Right atrium auricular region (tissue), 2 donors: ENCODE measurements at regions not wholly inside any gene's neighbourhood (a gene's known extent, or its start where the extent isn't known, plus 50 kb on each side); places are given as distances from the start of the nearest gene placed in this dataset.
A peak's percentile ranks its signal among the peaks of the same experiment; 100 is the strongest.
"Not testable (repeated sequence)": the region's sequence is repeated elsewhere in the genome, so short reads cannot be mapped to it uniquely, and the experiment has no call there.

ENCODE experiments used
- DNase-seq: peaks from one replicate; pipeline ENCODE4 v3.0.0-alpha.2; 2019; ENCODE audit warnings: low spot score
- H3K27ac ChIP-seq, 2 donors: fragments of 200-600 bp; sonication (generic); 1 replicate in 1 of 2; 2 replicates in 1 of 2; pipeline ENCODE4 v1.5.1; 2016 to 2019
- H3K27me3 ChIP-seq, 2 donors: fragments of 200-600 bp; sonication (generic); one replicate each; pipeline versions ENCODE4 v1.5.1 to v1.6.0; 2017 to 2019
- H3K36me3 ChIP-seq: fragments of 200-600 bp; sonication (generic); one replicate; pipeline ENCODE4 v1.5.1; 2016
- H3K4me1 ChIP-seq, 2 donors: fragments of 200-600 bp; sonication (generic); one replicate each; pipeline versions ENCODE4 v1.5.1 to v1.6.0; 2017 to 2019
- H3K4me3 ChIP-seq, 2 donors: fragments of 200-600 bp; sonication (generic); 1 replicate in 1 of 2; 2 replicates in 1 of 2; pipeline ENCODE4 v1.5.1; 2017 to 2019; ENCODE audit warnings: mild to moderate bottlenecking in 1 of 2, moderate library complexity in 1 of 2
- H3K9me3 ChIP-seq, 2 donors: fragments of 200-600 bp; sonication (generic); one replicate each; pipeline ENCODE4 v1.5.1; 2019
- CTCF ChIP-seq, 2 donors: fragments of 200-600 bp; sonication (generic); IDR thresholded peaks; one replicate each; pipeline ENCODE4 v1.5.1; 2019; ENCODE audit warnings: antibody characterized with exemption in 2 of 2

- Histone ChIP-seq H3K27me3 (no peaks in the 10 kb centered on the region), H3K4me3 (no peak overlapping the region), H3K4me1 (peaks cover 0 to 5% of the 10 kb centered on the region in 2 donors), H3K9me3 (no peaks in the 10 kb centered on the region), H3K36me3 (no peaks in the 10 kb centered on the region), H3K27ac (no peak overlapping the region)
- DNase-seq: peak; percentile 67
- peak; percentile 92 to 94 for TF ChIP-seq CTCF (IDR thresholded peaks at IDR 0.05)
Measured at GRCh38 chr5:90264689-90265544, 144.6 kb downstream of the CETN3 start.

- DNase-seq: no peak
- no peak for TF ChIP-seq CTCF (IDR thresholded peaks at IDR 0.05)
- Histone ChIP-seq H3K27me3 (no peaks in the 10 kb centered on the region), H3K9me3 (no peaks in the 10 kb centered on the region), H3K4me3 (no peak overlapping the region), H3K27ac (no peak overlapping the region), H3K4me1 (peaks cover 0 to 5% of the 10 kb centered on the region in 2 donors), H3K36me3 (no peaks in the 10 kb centered on the region)
Measured at GRCh38 chr5:90263102-90263820, 146.3 kb downstream of the CETN3 start.

- no peak for DNase-seq
- no peaks in the 10 kb centered on the region for H3K36me3 ChIP-seq
- no peak for TF ChIP-seq CTCF (IDR thresholded peaks at IDR 0.05)
- H3K27ac ChIP-seq: no peak overlapping the region
- H3K9me3 ChIP-seq: no peaks in the 10 kb centered on the region
- no peaks in the 10 kb centered on the region for H3K27me3 ChIP-seq
- H3K4me1 ChIP-seq: no peaks in the 10 kb centered on the region
- H3K4me3 ChIP-seq: no peak overlapping the region
Measured at GRCh38 chr5:90251447-90251846, 158.1 kb downstream of the CETN3 start.

- Histone ChIP-seq H3K4me1 (no peaks in the 10 kb centered on the region), H3K27me3 (no peaks in the 10 kb centered on the region), H3K27ac (no peak overlapping the region), H3K9me3 (no peaks in the 10 kb centered on the region), H3K36me3 (no peaks in the 10 kb centered on the region), H3K4me3 (no peak overlapping the region)
- DNase-seq: no peak
- no peak for TF ChIP-seq CTCF (IDR thresholded peaks at IDR 0.05)
Measured at GRCh38 chr5:90248640-90249039, 160.9 kb downstream of the CETN3 start.

- H3K27me3 ChIP-seq, H3K36me3 ChIP-seq, H3K4me3 ChIP-seq, DNase-seq, H3K27ac ChIP-seq, H3K9me3 ChIP-seq, H3K4me1 ChIP-seq: not testable (repeated sequence)
Measured at GRCh38 chr5:90243848-90244247, 165.7 kb downstream of the CETN3 start.

GRCh38 chr5:90233476-90233875 is 176.1 kb downstream of the CETN3 start:
- H3K27me3 ChIP-seq: no peaks in the 10 kb centered on the region
- TF ChIP-seq CTCF (IDR thresholded peaks at IDR 0.05): no peak
- no peak for DNase-seq
- no peak overlapping the region for H3K27ac ChIP-seq
- no peaks in the 10 kb centered on the region for H3K4me1 ChIP-seq
- H3K4me3 ChIP-seq: no peak overlapping the region
- H3K9me3 ChIP-seq: no peaks in the 10 kb centered on the region
- no peaks in the 10 kb centered on the region for H3K36me3 ChIP-seq
